ENCODE measurements at regions not wholly inside any gene's neighbourhood (a gene's known extent, or its start where the extent isn't known, plus 50 kb on each side); places are given as distances from the start of the nearest gene placed in this dataset.

DNA sequence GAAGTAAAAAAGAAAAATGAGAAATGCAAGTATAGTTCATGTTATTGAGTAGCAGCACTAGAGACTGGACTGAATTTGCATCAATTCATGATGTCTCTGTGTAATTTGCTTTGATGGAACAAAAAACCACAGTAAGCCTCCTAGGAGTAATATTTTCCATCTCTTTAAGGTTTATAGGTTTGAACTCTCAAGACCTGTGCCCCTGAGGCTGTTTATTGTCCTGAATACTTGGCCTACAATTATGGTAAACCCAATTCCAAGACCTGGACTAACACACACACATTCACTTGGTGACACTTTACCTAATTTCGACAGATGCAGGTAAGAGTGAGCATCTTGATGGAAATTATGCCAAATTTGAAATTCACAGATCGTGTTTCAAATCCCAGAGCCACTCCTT is 71.8 kb upstream of the ZNF521 start:
- no peak overlapping the region for H3K4me3 ChIP-seq (ENCODE audit: control insufficient read depth, low read depth, low read length)
- DNase-seq (ENCODE audit: low read depth) = no peak
- TF ChIP-seq, protein P1, sequence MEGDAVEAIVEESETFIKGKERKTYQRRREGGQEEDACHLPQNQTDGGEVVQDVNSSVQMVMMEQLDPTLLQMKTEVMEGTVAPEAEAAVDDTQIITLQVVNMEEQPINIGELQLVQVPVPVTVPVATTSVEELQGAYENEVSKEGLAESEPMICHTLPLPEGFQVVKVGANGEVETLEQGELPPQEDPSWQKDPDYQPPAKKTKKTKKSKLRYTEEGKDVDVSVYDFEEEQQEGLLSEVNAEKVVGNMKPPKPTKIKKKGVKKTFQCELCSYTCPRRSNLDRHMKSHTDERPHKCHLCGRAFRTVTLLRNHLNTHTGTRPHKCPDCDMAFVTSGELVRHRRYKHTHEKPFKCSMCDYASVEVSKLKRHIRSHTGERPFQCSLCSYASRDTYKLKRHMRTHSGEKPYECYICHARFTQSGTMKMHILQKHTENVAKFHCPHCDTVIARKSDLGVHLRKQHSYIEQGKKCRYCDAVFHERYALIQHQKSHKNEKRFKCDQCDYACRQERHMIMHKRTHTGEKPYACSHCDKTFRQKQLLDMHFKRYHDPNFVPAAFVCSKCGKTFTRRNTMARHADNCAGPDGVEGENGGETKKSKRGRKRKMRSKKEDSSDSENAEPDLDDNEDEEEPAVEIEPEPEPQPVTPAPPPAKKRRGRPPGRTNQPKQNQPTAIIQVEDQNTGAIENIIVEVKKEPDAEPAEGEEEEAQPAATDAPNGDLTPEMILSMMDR (conservative IDR thresholded peaks at IDR 0.05; ENCODE audit: control insufficient read depth, insufficient read depth, low read depth, low read length) = no peak

GRCh38 chr18:25423267-25423666 is 71.3 kb upstream of the ZNF521 start:
- no peak for DNase-seq (ENCODE audit: low read depth)
- no peak overlapping the region for H3K4me3 ChIP-seq (ENCODE audit: control insufficient read depth, low read depth, low read length)
- TF ChIP-seq, protein P1 (conservative IDR thresholded peaks at IDR 0.05; ENCODE audit: control insufficient read depth, insufficient read depth, low read depth, low read length) = no peak

GRCh38 chr18:25422230-25422629 is 70.3 kb upstream of the ZNF521 start:
- no peak overlapping the region for H3K4me3 ChIP-seq (ENCODE audit: control insufficient read depth, low read depth, low read length)
- no peak for DNase-seq (ENCODE audit: low read depth)
- TF ChIP-seq, protein P1 (conservative IDR thresholded peaks at IDR 0.05; ENCODE audit: control insufficient read depth, insufficient read depth, low read depth, low read length) = no peak

DNA sequence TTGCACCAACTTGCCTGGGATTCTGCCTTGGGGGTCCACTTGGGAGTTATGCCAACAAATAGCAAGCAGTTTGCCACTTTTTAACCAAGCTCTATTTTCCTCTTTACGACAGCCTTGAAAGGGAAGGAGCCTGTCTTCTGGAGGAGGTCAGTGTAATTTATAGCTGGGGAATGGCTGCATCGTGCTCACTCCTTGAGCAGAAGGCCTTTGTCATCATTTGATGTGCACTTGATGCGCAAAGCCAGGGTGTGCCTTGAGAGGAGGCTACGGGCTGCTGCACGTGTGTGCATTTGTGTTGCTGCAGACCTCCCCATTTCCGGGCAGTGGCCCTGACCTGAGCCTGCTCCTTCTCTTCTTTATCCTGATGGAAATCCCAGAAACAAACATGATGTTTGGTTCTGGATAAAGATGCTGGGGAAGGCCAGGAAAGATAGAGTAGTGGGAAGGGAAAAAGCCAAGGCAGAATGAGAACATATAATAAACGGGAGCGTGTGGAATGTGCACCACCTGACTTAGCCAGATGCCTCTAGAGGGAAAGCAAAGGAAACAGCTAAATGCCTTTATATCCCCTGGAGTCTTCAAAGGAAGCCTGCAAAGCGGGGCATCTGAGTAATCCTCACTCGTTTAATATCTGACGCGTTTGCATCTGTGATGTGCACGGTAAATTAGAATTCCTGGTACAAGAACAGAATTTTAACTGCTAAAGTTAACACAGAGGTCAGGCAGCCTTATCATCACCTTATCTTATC is 68.3 kb upstream of the ZNF521 start:
- TF ChIP-seq, protein P1 (conservative IDR thresholded peaks at IDR 0.05; ENCODE audit: control insufficient read depth, insufficient read depth, low read depth, low read length) = no peak
- no peak overlapping the region for H3K4me3 ChIP-seq (ENCODE audit: control insufficient read depth, low read depth, low read length)
- DNase-seq (ENCODE audit: low read depth) = no peak

DNA sequence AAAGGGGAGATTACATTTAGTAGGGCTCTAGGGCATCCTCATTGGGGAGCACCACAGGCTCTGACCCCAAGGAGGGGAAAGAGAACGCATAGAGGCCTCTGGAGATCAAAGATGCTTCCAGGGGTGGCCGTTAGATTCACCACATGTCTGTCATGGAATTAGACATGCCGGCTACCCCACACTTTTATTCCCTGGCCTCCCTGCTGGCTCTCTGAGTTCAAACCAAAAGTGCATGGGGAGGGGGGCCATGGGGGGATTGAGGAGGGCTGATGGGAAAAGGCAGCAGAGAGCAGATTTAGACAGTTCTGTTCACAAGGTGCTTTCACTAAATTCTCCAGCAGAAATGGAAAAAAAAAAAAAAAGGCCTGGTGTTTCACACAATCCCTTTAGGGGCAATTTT is 64.4 kb upstream of the ZNF521 start:
- DNase-seq (ENCODE audit: low read depth) = no peak
- TF ChIP-seq, protein P1 (conservative IDR thresholded peaks at IDR 0.05; ENCODE audit: control insufficient read depth, insufficient read depth, low read depth, low read length) = no peak
- H3K4me3 ChIP-seq (ENCODE audit: control insufficient read depth, low read depth, low read length) = no peak overlapping the region

- H3K4me3 ChIP-seq (ENCODE audit: control insufficient read depth, low read depth, low read length) = no peak overlapping the region
- no peak for DNase-seq (ENCODE audit: low read depth)
- TF ChIP-seq, protein P1 (conservative IDR thresholded peaks at IDR 0.05; ENCODE audit: control insufficient read depth, insufficient read depth, low read depth, low read length) = no peak
These were observed 58.0 kb upstream of the ZNF521 start for GRCh38 chr18:25409971-25410370.

Measured in fibroblast of mammary gland (primary cell).